ENCODE measurements at regions not wholly inside any gene's neighbourhood (a gene's known extent, or its start where the extent isn't known, plus 50 kb on each side); places are given as distances from the start of the nearest gene placed in this dataset.

GRCh38 chr5:158117467-158118160 lies 258.7 kb upstream of the CLINT1 start:
- DNase-seq (ENCODE audit: low read depth), result peak; percentile 61

- no peak for DNase-seq (ENCODE audit: low read depth)
These were observed 258.0 kb upstream of the CLINT1 start for GRCh38 chr5:158116965-158117364.

GRCh38 chr5:158115468-158115867 lies 256.5 kb upstream of the CLINT1 start:
- peak; percentile 53 for DNase-seq (ENCODE audit: low read depth)

DNA sequence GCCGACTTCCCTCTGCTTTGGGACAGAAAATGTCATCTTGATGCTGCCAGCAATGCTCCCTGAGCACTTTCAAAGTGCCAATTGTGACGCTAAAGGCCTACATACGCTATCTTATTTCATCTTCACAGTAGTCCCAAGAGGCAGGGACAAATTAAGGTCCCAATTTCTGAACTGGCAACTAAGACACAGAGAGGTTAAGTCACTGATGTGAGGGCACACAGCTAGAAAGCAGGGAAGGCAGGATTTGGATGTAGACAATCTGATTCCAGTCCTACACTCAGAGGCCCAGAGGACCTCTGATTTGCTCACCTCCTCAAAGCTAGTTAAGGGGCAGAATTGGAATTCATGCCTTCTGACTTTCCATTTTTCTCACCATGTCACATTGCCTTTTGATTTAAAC lies 249.2 kb upstream of the CLINT1 start:
- no peak for DNase-seq (ENCODE audit: low read depth)

GRCh38 chr5:158100373-158100888 lies 241.5 kb upstream of the CLINT1 start:
- DNase-seq (ENCODE audit: low read depth), result no peak

DNA sequence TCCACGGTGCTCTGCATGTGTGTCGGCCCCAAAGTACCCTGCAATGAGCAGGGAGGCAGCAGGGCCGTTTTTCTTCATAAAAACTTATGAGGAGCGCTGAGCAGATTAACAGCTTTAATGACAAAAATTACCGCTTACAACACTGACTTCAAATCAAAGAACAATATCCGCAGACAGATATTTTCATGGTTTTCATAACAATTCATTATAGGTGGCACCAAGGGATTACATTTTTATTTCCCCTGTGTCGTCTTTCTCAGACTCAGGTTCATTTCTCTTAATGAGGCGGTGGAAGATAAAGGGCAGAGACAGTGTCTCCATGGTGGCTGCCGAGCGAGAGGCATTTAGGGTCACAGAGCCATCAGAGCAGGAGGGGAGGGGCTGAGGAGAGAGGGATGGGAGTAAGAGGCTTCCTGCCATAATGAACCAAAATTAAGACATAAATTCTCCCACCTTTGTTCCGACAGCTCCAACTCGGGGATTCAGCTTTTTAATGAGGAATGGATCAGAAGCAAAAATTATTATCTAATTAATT lies 240.7 kb upstream of the CLINT1 start:
- DNase-seq (ENCODE audit: low read depth), result no peak

GRCh38 chr5:158096835-158097234 lies 237.9 kb upstream of the CLINT1 start:
- DNase-seq (ENCODE audit: low read depth), result no peak

DNA sequence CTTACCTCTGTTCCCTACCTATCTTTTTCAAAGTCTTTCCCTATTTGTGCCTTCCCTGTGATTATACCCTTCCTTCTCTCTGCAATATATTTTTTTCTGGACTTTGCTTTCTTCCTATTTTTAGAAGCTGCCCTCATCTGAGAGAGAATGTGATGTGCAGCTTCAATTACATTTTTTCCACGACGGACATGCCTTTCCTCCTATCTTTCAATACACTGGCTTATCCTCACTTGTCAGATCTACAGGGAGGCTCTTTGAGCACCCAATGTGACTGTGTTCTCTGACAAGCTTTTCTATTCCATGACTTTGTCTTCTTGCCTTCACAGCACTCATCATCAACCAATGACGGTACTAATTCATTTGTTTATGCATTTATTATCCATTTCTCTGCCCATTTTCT lies 227.9 kb upstream of the CLINT1 start:
- DNase-seq (ENCODE audit: low read depth), result peak; percentile 9

GRCh38 chr5:158084292-158084691 lies 225.3 kb upstream of the CLINT1 start:
- DNase-seq (ENCODE audit: low read depth), result no peak

GRCh38 chr5:158082696-158083287 lies 223.8 kb upstream of the CLINT1 start:
- no peak for DNase-seq (ENCODE audit: low read depth)

- DNase-seq (ENCODE audit: low read depth), result no peak
These were observed 221.2 kb upstream of the CLINT1 start for GRCh38 chr5:158080112-158080511.

GRCh38 chr5:158079097-158079496 lies 220.2 kb upstream of the CLINT1 start:
- DNase-seq (ENCODE audit: low read depth), result no peak

GRCh38 chr5:158074992-158075769 lies 216.2 kb upstream of the CLINT1 start:
- DNase-seq (ENCODE audit: low read depth), result peak; percentile 75

- no peak for DNase-seq (ENCODE audit: low read depth)
These were observed 215.6 kb upstream of the CLINT1 start for GRCh38 chr5:158074597-158074991.

GRCh38 chr5:158070859-158071258 lies 211.9 kb upstream of the CLINT1 start:
- no peak for DNase-seq (ENCODE audit: low read depth)

- DNase-seq (ENCODE audit: low read depth), result no peak
These were observed 210.9 kb upstream of the CLINT1 start for GRCh38 chr5:158069838-158070237.

- DNase-seq (ENCODE audit: low read depth), result no peak
These were observed 210.0 kb upstream of the CLINT1 start for GRCh38 chr5:158068964-158069363.

DNA sequence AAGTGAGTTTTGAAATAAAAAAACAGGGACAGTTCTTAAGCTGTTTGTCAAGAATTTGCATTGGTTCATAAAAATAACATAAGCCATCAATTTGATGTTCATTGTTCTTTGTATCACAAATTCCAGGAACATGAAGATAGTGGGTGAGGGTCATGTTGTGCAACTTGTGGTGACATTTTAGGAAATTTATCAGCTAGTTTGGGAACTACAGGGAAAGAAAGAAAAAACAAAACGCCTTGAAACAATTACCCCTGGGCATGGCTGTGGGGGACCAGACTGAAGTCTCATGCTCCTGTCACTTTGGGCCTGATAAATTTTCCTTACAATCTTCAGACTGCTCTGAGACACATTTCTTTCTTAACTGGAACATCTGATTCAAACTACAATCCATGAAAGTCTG lies 207.1 kb upstream of the CLINT1 start:
- no peak for DNase-seq (ENCODE audit: low read depth)

DNA sequence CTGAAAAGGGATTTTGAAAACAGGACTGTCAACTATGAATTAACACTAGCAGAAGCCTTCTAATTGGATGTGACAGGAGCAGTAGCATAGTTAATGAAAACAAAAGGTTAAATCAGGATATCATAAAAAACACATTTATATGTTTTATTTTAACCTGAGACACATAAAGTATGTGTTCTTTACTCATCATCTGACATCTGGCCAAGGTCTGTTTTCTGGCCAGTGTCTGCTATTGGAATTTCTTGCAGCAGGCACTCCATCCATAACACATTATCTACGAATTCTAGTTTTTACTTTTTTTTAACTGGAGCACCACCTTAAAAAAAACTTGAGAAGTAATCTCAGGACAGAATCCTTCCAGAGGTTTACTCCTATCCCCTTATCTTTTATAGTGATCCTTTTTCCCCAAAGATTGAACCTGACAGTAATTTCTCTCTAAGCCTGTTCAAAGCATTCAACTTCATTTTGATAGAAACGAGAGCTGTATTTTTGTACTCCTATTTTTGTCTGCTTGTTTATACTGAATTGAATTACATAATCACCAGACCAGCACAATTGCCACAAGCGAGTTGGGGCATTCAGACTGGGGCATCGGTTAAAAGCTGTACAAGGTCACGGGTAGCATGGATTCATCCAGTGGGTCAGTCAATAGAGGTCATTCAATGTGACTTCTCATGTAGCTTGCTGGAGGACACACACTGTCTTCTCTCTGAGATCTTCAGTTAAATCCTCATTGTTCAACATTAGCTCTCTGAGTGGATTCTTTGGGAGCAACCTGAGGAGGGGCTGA lies 205.6 kb upstream of the CLINT1 start:
- DNase-seq (ENCODE audit: low read depth), result no peak

- DNase-seq (ENCODE audit: low read depth), result no peak
These were observed 204.1 kb upstream of the CLINT1 start for GRCh38 chr5:158063052-158063451.

- no peak for DNase-seq (ENCODE audit: low read depth)
These were observed 202.5 kb upstream of the CLINT1 start for GRCh38 chr5:158061451-158061850.

DNA sequence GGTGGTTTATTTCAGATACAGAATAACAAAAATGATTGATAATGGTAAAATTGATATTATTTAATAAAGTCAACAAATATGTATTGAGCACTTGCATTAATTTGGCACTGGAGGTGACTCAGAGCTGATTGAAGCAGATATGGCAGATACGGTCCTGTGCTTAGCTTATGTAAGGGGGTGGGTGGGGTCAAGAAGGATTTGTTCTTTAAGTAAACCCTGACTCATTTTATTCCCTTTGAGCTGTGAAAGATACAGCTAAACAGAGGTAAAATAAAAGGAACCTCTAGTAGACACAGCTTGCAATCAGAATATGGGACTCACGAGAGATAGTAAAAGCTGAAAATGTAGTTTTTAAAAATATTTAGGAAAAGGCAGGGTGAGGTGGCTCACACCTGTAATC lies 201.3 kb upstream of the CLINT1 start:
- DNase-seq (ENCODE audit: low read depth), result no peak
